Mesendoderm (in vitro differentiated cells): ENCODE measurements at regions not wholly inside any gene's neighbourhood (a gene's known extent, or its start where the extent isn't known, plus 50 kb on each side); places are given as distances from the start of the nearest gene placed in this dataset.

Source experiments
- DNase-seq: peaks from one replicate; pipeline ENCODE4 v3.0.0; 2013
- H2AK5ac ChIP-seq: 2 replicates; pipeline ENCODE4 v1.6.1; 2013; ENCODE audit warnings: low read length, inconsistent platforms
- H2BK120ac ChIP-seq: 2 replicates; pipeline ENCODE4 v1.6.1; 2013; ENCODE audit warnings: low read depth, mild to moderate bottlenecking, low read length, moderate library complexity, mixed read lengths
- H2BK15ac ChIP-seq: replicated peaks from 2 replicates; pipeline ENCODE4 v1.6.1; 2013; ENCODE audit warnings: low read depth, mild to moderate bottlenecking, moderate library complexity
- H2BK5ac ChIP-seq: 2 replicates; pipeline ENCODE4 v1.6.1; 2013; ENCODE audit warnings: low read length, inconsistent platforms
- H3K18ac ChIP-seq: 2 replicates; pipeline ENCODE4 v1.6.1; 2013; ENCODE audit warnings: mild to moderate bottlenecking, low read length, mixed read lengths
- H3K23ac ChIP-seq: one replicate; pipeline ENCODE4 v1.6.1; 2013; ENCODE audit warnings: low read length
- H3K27ac ChIP-seq: 2 replicates; pipeline ENCODE4 v1.5.1; 2013; ENCODE audit warnings: low read depth, mild to moderate bottlenecking, inconsistent platforms, low read length, moderate library complexity
- H3K27me3 ChIP-seq: 2 replicates; pipeline ENCODE4 v1.6.1; 2013; ENCODE audit warnings: low read length, control low read depth, mild to moderate bottlenecking, inconsistent platforms; ENCODE audit not compliant: insufficient read depth, poor library complexity
- H3K36me3 ChIP-seq: 2 replicates; pipeline ENCODE4 v1.6.1; 2013; ENCODE audit warnings: low read length, inconsistent platforms; ENCODE audit not compliant: control insufficient read depth, insufficient read depth
- H3K4ac ChIP-seq: one replicate; pipeline ENCODE4 v1.6.1; 2013; ENCODE audit warnings: low read depth, mild to moderate bottlenecking, low read length, moderate library complexity
- H3K4me1 ChIP-seq: 2 replicates; pipeline ENCODE4 v1.6.1; 2013; ENCODE audit warnings: low read depth, low read length, inconsistent platforms; ENCODE audit not compliant: control insufficient read depth
- H3K4me2 ChIP-seq: 2 replicates; pipeline ENCODE4 v1.6.1; 2013; ENCODE audit warnings: low read length
- H3K4me3 ChIP-seq: 2 replicates; pipeline ENCODE4 v1.5.1; 2013; ENCODE audit warnings: mild to moderate bottlenecking, low read length
- H3K56ac ChIP-seq: one replicate; pipeline ENCODE4 v1.6.1; 2013; ENCODE audit warnings: low read length
- H3K79me1 ChIP-seq: 2 replicates; pipeline ENCODE4 v1.6.1; 2013; ENCODE audit warnings: low read length, inconsistent platforms
- H3K79me2 ChIP-seq: 2 replicates; pipeline ENCODE4 v1.6.1; 2013; ENCODE audit warnings: mild to moderate bottlenecking, low read length; ENCODE audit not compliant: control insufficient read depth, insufficient read depth
- H3K9ac ChIP-seq: 2 replicates; pipeline ENCODE4 v1.6.1; 2013; ENCODE audit warnings: low read length, inconsistent platforms
- H4K5ac ChIP-seq: one replicate; pipeline ENCODE4 v1.6.1; 2013; ENCODE audit warnings: low read length
- H4K8ac ChIP-seq: one replicate; pipeline ENCODE4 v1.6.1; 2013; ENCODE audit warnings: low read depth, mild to moderate bottlenecking, control low read depth, low read length, moderate library complexity
- WGBS: extraction: QIAGEN DNeasy Blood & Tissue Kit; methylation state at CpG from one replicate; pipeline ENCODE4 v1.1.7; 2013; ENCODE audit warnings: low lambda C conversion rate, missing lambda C conversion rate; ENCODE audit not compliant: insufficient coverage; ENCODE audit errors: extremely low coverage; 5-methylcytosine and 5-hydroxymethylcytosine counted together

- Histone ChIP-seq H2BK15ac (no peak overlapping the region), H3K56ac (no peak overlapping the region), H3K4me1 (no peaks in the 10 kb centered on the region), H2BK120ac (no peak overlapping the region), H3K27me3 (no peaks in the 10 kb centered on the region), H3K79me1 (no peaks in the 10 kb centered on the region), H3K4me3 (no peak overlapping the region), H4K5ac (no peak overlapping the region), H3K36me3 (no peaks in the 10 kb centered on the region), H2AK5ac (no peak overlapping the region), H3K79me2 (no peaks in the 10 kb centered on the region), H2BK5ac (no peak overlapping the region), H3K27ac (no peak overlapping the region), H3K9ac (no peak overlapping the region), H4K8ac (no peak overlapping the region), H3K4ac (no peak overlapping the region), H3K18ac (no peak overlapping the region), H3K23ac (no peak overlapping the region), H3K4me2 (no peak overlapping the region)
- DNase-seq, result no peak
- no CpG with 5 or more reads among the region's 4 CpGs for WGBS
These were observed 207.2 kb upstream of the DAPK1 start for GRCh38 chr9:87290241-87291052.

- no CpG with 5 or more reads among the region's 2 CpGs for WGBS
- H3K4ac ChIP-seq, result no peak overlapping the region
- no peak overlapping the region for H2AK5ac ChIP-seq
- H2BK15ac ChIP-seq, result no peak overlapping the region
- no peaks in the 10 kb centered on the region for H3K36me3 ChIP-seq
- H3K79me1 ChIP-seq, result no peaks in the 10 kb centered on the region
- H3K56ac ChIP-seq, result no peak overlapping the region
- no peak overlapping the region for H2BK120ac ChIP-seq
- no peak overlapping the region for H2BK5ac ChIP-seq
- DNase-seq, result no peak
- no peak overlapping the region for H3K23ac ChIP-seq
- H4K5ac ChIP-seq, result no peak overlapping the region
- H3K27me3 ChIP-seq, result no peaks in the 10 kb centered on the region
- H3K4me2 ChIP-seq, result no peak overlapping the region
- no peak overlapping the region for H3K4me3 ChIP-seq
- no peaks in the 10 kb centered on the region for H3K4me1 ChIP-seq
- H3K9ac ChIP-seq, result no peak overlapping the region
- H3K18ac ChIP-seq, result no peak overlapping the region
- H4K8ac ChIP-seq, result no peak overlapping the region
- H3K27ac ChIP-seq, result no peak overlapping the region
- no peaks in the 10 kb centered on the region for H3K79me2 ChIP-seq
These were observed 205.0 kb upstream of the DAPK1 start for GRCh38 chr9:87292449-87293191.

DNA sequence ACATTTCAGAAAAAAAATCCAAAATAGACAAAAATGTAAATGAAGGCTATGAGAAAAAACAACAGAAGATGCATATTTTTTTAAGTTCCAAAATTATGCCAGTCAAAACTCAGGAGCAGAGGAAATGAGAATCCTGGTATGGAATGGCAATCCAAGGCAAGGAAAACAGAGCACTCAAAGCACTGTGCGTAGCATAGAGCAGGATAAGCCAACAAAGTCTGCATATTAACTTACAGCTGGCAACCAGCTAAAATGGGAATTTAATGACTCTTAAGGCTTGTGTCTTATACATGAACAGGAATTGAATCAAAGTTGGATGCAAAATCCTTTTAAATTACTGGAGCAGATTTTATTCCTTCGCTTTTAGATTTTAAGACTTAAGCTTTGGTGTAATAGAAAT lies 203.5 kb upstream of the DAPK1 start:
- Histone ChIP-seq H2BK15ac (no peak overlapping the region), H3K4ac (no peak overlapping the region), H2AK5ac (no peak overlapping the region), H3K27me3 (no peaks in the 10 kb centered on the region), H2BK5ac (no peak overlapping the region), H3K4me3 (no peak overlapping the region), H3K56ac (no peak overlapping the region), H3K4me2 (no peak overlapping the region), H3K79me2 (no peaks in the 10 kb centered on the region), H4K5ac (no peak overlapping the region), H3K18ac (no peak overlapping the region), H3K27ac (no peak overlapping the region), H4K8ac (no peak overlapping the region), H3K9ac (no peak overlapping the region), H3K23ac (no peak overlapping the region), H3K36me3 (no peaks in the 10 kb centered on the region), H2BK120ac (no peak overlapping the region), H3K4me1 (no peaks in the 10 kb centered on the region), H3K79me1 (no peaks in the 10 kb centered on the region)
- no peak for DNase-seq
- no CpG with 5 or more reads among the region's 2 CpGs for WGBS

GRCh38 chr9:87300915-87301314 lies 196.8 kb upstream of the DAPK1 start:
- no CpG with 5 or more reads among the region's 2 CpGs for WGBS
- no peak for DNase-seq
- no peak overlapping the region for H3K27ac ChIP-seq
- H2BK120ac ChIP-seq, result no peak overlapping the region
- no peaks in the 10 kb centered on the region for H3K36me3 ChIP-seq
- H2BK5ac ChIP-seq, result no peak overlapping the region
- no peak overlapping the region for H3K4me3 ChIP-seq
- H4K8ac ChIP-seq, result no peak overlapping the region
- H3K23ac ChIP-seq, result no peak overlapping the region
- no peaks in the 10 kb centered on the region for H3K27me3 ChIP-seq
- H2BK15ac ChIP-seq, result no peak overlapping the region
- H4K5ac ChIP-seq, result no peak overlapping the region
- no peak overlapping the region for H3K4me2 ChIP-seq
- no peak overlapping the region for H3K56ac ChIP-seq
- H3K79me1 ChIP-seq, result no peaks in the 10 kb centered on the region
- no peak overlapping the region for H2AK5ac ChIP-seq
- no peak overlapping the region for H3K4ac ChIP-seq
- H3K79me2 ChIP-seq, result no peaks in the 10 kb centered on the region
- H3K18ac ChIP-seq, result no peak overlapping the region
- H3K9ac ChIP-seq, result no peak overlapping the region
- no peaks in the 10 kb centered on the region for H3K4me1 ChIP-seq

DNA sequence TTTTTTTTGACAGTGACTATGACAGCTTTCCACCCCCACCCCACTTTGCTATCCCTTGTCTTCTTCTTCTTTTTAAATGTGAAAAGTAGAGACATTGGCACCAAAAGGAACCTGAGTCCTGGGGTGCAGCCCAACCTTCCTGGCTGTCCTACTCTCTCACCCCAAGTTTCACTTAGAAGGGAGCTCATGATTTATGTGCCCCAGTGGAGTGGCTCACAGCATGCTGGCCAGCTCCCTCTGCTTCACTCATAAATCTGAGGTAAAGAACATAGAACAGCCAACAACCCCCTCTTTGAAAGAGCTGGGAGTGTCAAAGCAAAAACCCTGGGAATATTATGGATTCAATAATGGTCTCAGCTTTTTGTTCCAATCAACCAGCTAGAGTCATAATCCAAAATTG lies 196.3 kb upstream of the DAPK1 start:
- Histone ChIP-seq H3K56ac (no peak overlapping the region), H3K9ac (no peak overlapping the region), H2AK5ac (no peak overlapping the region), H3K23ac (no peak overlapping the region), H4K8ac (peak overlapping the region; percentile 2), H3K4ac (no peak overlapping the region), H3K4me1 (no peaks in the 10 kb centered on the region), H3K27me3 (no peaks in the 10 kb centered on the region), H2BK5ac (no peak overlapping the region), H4K5ac (no peak overlapping the region), H2BK120ac (no peak overlapping the region), H3K4me3 (no peak overlapping the region), H3K79me1 (no peaks in the 10 kb centered on the region), H3K27ac (no peak overlapping the region), H3K18ac (no peak overlapping the region), H3K79me2 (no peaks in the 10 kb centered on the region), H3K4me2 (no peak overlapping the region), H3K36me3 (no peaks in the 10 kb centered on the region), H2BK15ac (no peak overlapping the region)
- DNase-seq, result no peak
